GM12891 (cell line): ENCODE measurements at regions not wholly inside any gene's neighbourhood (a gene's known extent, or its start where the extent isn't known, plus 50 kb on each side); places are given as distances from the start of the nearest gene placed in this dataset.
"Not testable (repeated sequence)": the region's sequence is repeated elsewhere in the genome, so short reads cannot be mapped to it uniquely, and the experiment has no call there.

Source experiments
- POLR2A ChIP-seq: IDR thresholded peaks from 2 replicates; pipeline ENCODE4 v1.6.1; 2011; ENCODE audit warnings: low read depth, low read length, control low read depth
- POLR2AphosphoS5 ChIP-seq: IDR thresholded peaks from 2 replicates; pipeline ENCODE4 v1.6.1; 2011; ENCODE audit warnings: low read depth, low read length, control low read depth
- POU2F2 ChIP-seq: IDR thresholded peaks from 2 replicates; pipeline ENCODE4 v1.6.1; 2011; ENCODE audit warnings: low read depth, mild to moderate bottlenecking, control low read depth, low read length, moderate library complexity
- SPI1 ChIP-seq: IDR thresholded peaks from 2 replicates; pipeline ENCODE4 v1.6.1; 2011; ENCODE audit warnings: low read depth, low read length, control low read depth
- TAF1 ChIP-seq: IDR thresholded peaks from 2 replicates; pipeline ENCODE4 v1.6.1; 2011; ENCODE audit warnings: low read depth, low read length, control low read depth

DNA sequence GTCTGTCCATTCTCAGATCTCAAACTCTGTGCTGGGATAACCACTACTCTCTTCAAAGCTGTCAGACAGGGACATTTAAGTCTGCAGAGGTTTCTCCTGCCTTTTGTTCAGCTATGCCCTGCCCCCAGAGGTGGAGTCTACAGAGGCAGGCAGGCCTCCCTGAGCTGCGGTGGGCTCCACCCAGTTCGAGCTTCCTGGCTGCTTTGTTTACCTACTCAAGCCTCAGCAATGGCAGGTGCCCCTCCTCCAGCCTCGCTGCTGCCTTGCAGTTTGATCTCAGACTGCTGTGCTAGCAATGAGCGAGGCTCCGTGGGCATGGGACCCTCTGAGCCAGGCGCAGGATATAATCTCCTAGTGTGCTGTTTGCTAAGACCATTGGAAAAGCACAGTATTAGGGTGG, 53.1 kb upstream of the HUNK start:
- TF ChIP-seq POLR2AphosphoS5, POU2F2, POLR2A, TAF1, SPI1: not testable (repeated sequence)
